ENCODE measurements at regions not wholly inside any gene's neighbourhood (a gene's known extent, or its start where the extent isn't known, plus 50 kb on each side); places are given as distances from the start of the nearest gene placed in this dataset.

GRCh38 chr10:129294944-129295343 lies 172.1 kb upstream of the MGMT start:
- TF ChIP-seq RCOR1 (IDR thresholded peaks at IDR 0.05; ENCODE audit: low read length) (no peak), REST (IDR thresholded peaks at IDR 0.05; ENCODE audit: low read depth, low read length) (no peak), FOXM1 (IDR thresholded peaks at IDR 0.05; ENCODE audit: low read depth) (no peak), RAD21 (IDR thresholded peaks at IDR 0.05; ENCODE audit: low read length) (no peak), SIN3A (IDR thresholded peaks at IDR 0.05; ENCODE audit: borderline replicate concordance, low read depth, low read length) (no peak), YY1 (IDR thresholded peaks at IDR 0.05; ENCODE audit: low read depth) (no peak), MAX (IDR thresholded peaks at IDR 0.05; ENCODE audit: low read depth) (no peak), POLR2AphosphoS5 (IDR thresholded peaks at IDR 0.05; ENCODE audit: low read depth, low read length) (no peak), CTCF (IDR thresholded peaks at IDR 0.05) (no peak), MXI1 (IDR thresholded peaks at IDR 0.05; ENCODE audit: low read depth, low read length) (no peak), NFIC (IDR thresholded peaks at IDR 0.05; ENCODE audit: borderline replicate concordance) (no peak)
